T47D (cell line): ENCODE measurements at regions not wholly inside any gene's neighbourhood (a gene's known extent, or its start where the extent isn't known, plus 50 kb on each side); places are given as distances from the start of the nearest gene placed in this dataset.
A peak's percentile ranks its signal among the peaks of the same experiment; 100 is the strongest.
"Not testable (repeated sequence)": the region's sequence is repeated elsewhere in the genome, so short reads cannot be mapped to it uniquely, and the experiment has no call there.

Experiments
- DNase-seq, 2 experiments: peaks; one replicate each; pipeline versions ENCODE4 v3.0.0 to v3.0.0-alpha.2; 2011 to 2012; ENCODE audit warnings: low read depth in 1 of 2, low spot score in 1 of 2
- JUND ChIP-seq: IDR thresholded peaks from 2 replicates; pipeline ENCODE4 v1.6.1; 2012; ENCODE audit warnings: low read depth
- in situ Hi-C: cut with HindIII; loops from 2 replicates; pipeline ENCODE4 v1.10.0; 2016; ENCODE audit warnings: low sequenced_read_pairs, low pct_unique_long_range_greater_than_20kb

DNA sequence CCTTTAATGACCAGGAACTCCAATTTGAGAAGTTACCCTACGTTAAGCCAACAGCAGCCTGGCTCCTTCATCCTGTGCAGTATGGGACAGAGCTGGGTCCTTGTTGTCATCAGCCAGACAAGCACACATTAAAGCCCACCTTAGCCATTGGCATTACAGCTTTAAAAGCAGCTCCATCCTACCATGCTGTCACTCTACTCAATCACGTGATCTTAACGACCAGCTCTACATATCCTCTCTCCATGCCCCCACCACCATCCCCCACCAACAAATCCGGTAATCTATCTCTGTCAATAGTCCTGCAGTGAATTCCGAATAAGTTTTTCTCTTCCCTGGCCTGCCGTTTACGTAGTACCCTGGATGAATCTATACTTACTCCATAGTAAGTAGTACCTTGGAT lies 82.9 kb upstream of the DGKG start:
- TF ChIP-seq JUND: no peak
- in situ Hi-C loops: no loop called here
- DNase-seq: no peak

DNA sequence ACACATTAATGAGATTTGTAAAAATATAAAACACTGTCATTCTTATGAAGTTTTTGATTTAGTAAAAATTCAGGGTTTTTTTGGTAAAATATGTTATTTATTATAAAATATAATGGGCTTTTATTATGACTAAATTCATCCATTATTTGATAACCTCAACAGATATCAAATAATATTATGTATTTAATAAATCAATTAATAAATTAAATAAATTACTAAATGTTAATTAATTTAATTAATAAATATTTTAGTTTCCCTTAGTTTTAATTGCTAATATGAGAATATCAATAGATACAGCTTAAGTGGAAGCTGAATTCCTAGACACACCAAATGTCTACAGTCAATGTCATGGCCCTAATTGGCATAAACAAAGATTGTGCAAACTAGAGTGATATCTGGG lies 82.3 kb upstream of the DGKG start:
- TF ChIP-seq JUND: no peak
- in situ Hi-C loops: no loop called here
- no peak for DNase-seq

- in situ Hi-C loops, DNase-seq: not testable (repeated sequence)
Measured at GRCh38 chr3:186442979-186443378, 80.9 kb upstream of the DGKG start.

- in situ Hi-C loops: no loop called here
- no peak for DNase-seq
- TF ChIP-seq JUND: no peak
Measured at GRCh38 chr3:186442162-186442561, 80.1 kb upstream of the DGKG start.

DNA sequence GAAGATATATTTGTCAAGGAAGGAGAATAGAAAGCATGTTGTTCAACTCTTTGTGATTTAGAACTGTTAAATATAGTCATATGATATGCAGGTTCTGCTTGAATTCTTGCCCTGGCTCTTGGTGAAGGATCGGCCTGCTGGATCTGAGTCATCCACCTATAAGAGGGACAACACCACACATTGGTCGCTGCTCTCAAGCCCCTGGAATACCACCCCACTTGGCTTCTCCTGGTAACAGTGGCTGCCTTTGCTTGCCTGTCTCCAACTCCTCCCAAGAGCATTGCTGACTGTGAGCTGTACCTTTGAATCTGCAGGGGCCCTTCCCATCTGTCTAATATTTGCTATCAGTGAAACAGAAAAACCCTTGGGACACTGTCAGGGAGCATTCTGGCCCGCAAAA lies 78.9 kb upstream of the DGKG start:
- TF ChIP-seq JUND: no peak
- in situ Hi-C loops: no loop called here
- no peak for DNase-seq

DNA sequence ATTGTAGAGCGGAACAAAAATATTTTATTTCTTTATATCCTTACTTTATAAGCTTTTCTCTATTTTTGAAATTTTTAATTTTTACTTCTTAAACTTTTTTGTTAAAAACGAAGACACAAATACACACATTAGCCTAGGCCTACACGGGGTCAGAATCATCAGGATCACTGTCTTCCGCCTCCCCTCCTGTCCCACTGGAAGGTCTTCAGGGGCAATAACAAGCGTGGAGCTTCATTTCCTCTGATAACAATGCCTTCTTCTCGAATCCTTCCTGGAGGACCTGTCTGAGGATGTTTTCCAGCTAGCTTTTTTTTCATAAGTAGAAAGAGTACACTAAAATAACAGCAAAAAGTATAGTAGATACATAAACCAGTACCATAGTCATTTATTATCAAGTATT lies 77.7 kb upstream of the DGKG start:
- no peak for DNase-seq
- no peak for TF ChIP-seq JUND
- in situ Hi-C loops: no loop called here

DNA sequence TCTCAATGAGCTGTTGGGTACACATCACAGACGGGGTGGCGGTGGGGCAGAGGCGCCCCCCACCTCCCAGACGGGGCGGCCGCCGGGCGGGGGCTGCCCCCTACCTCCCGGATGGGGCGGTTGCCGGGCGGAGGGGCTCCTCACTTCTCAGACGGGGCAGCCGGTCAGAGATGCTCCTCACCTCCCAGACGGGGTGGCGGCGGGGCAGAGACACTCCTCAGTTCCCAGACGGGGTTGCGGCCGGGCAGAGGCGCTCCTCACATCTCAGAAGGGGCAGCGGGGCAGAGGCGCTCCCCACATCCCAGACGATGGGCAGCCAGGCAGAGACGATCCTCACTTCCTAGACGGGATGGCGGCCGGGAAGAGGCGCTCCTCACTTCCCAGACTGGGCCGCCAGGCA lies 73.3 kb upstream of the DGKG start:
- in situ Hi-C loops, DNase-seq: not testable (repeated sequence)

- DNase-seq: no peak
- in situ Hi-C loops: no loop called here
- no peak for TF ChIP-seq JUND
Measured at GRCh38 chr3:186432944-186433732, 71.1 kb upstream of the DGKG start.

GRCh38 chr3:186432189-186432588 lies 70.2 kb upstream of the DGKG start:
- TF ChIP-seq JUND: no peak
- DNase-seq: no peak
- in situ Hi-C loops: no loop called here

GRCh38 chr3:186427627-186428281 lies 65.7 kb upstream of the DGKG start:
- in situ Hi-C loops: no loop called here
- no peak for TF ChIP-seq JUND
- DNase-seq: no peak

DNA sequence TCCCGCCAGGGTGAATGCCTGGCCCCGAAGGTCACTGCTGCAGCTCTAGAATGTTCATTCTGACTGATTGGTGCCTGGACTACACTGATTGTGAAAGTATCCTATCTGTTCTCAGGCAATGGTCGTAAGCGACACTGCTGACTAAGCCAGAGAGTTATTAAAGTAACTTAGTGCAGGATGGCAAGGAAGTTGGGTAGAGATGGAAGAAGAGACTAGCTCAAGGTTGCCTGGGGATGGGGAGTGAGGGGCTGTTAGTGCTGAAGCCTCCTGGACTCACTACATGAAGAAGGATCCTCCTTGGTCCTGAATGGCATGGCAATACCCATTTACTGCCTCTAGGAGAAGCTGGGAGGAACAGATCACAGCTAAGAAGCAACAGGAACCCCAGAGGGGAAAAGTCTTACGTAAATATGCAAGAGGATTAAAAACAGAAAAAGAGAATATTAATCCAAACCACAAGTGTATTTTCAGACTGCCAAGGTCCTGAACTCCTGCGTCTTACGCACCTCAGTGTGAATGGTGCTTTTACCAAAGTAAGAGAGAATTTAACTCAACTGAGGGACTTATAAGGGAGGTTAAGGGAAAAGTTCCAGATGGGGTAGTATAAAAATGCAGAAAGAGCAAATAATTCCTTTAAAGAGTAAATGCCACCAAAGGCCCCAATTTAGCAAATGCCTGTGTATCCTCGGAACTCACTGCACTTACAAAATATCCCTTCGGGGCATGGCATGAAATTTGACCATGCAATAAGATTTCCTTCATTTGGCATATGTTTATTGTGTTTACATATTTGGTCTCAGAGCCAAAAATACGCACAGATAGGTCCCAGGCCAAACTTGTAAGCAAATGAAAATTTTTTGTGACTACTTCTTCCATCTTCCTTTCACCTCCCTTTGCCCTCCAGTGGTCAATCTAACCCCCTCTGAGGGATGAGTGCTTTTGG lies 64.0 kb upstream of the DGKG start:
- TF ChIP-seq JUND: no peak
- in situ Hi-C loops: no loop called here
- DNase-seq: peak; percentile 64 to 88

DNA sequence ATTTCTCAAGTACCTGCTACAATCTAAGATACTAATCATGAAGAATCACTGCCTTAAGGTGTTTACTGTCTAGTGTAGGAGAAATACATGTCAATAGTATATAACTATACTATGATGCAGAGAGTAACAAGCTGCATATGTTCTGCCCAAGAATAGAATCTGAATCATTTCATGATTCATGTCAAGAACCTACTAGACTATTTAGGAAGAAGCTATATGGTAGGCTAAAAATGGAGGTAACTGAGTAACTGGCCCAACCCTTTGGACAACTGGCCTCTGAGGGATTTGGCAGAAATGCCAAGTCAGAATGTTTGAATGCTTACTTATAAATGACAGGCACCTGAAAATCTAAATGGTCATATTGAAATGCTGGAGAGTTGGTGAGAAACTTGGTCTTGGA lies 59.9 kb upstream of the DGKG start:
- TF ChIP-seq JUND: no peak
- no peak for DNase-seq
- in situ Hi-C loops: no loop called here

GRCh38 chr3:186418671-186419145 lies 56.7 kb upstream of the DGKG start:
- TF ChIP-seq JUND: no peak
- in situ Hi-C loops: no loop called here
- DNase-seq: no peak
